DMS79 (cell line): ENCODE measurements at regions not wholly inside any gene's neighbourhood (a gene's known extent, or its start where the extent isn't known, plus 50 kb on each side); places are given as distances from the start of the nearest gene placed in this dataset.
A peak's percentile ranks its signal among the peaks of the same experiment; 100 is the strongest.
"Not testable (repeated sequence)": the region's sequence is repeated elsewhere in the genome, so short reads cannot be mapped to it uniquely, and the experiment has no call there.

Source experiments
- DNase-seq: peaks from one replicate; lab custom pipeline; 2025; lab: John Stamatoyannopoulos, UW

DNA sequence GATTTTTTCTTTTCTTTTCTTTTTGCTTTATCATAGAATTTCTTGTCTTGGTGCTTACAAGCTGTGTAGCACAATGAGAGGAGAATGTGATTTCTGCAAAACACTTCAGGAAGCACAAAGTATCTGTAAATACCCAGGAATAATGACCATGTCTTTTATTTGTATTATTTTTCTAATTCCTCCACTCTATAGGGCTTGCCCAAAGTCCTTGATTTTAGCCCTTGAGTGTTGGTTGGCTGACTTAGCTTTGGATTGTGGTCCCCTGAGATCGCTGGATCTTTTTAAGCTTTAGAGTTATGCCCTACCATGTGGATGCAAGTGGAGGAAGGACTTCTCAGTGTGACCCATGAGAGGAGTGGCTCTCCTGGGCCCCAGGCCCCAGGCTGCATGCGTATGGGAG is 52.2 kb downstream of the HOXC4 start:
- DNase-seq: not testable (repeated sequence)

DNA sequence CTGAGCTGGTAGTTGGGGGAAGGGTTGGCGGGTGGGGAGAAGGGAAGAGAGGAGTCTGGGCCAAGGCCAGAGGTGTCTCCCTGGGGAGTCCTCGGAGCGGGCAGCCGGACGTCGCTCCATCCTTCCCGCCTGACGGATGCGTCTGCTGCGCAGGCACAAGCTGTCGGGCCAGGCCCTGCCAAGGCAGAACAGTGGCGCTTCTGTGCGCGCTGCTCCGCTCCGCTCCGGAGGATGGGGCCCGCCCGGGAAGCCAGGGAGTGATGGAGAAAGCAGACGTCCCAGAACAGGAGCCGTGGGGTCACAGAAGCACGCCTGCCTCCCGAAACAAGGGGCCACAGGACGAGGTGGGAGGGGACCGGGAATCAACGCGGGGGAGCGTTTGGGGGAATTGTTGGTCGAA is 52.6 kb downstream of the HOXC4 start:
- not testable (repeated sequence) for DNase-seq

GRCh38 chr12:54106803-54107579 is 53.4 kb downstream of the HOXC4 start:
- not testable (repeated sequence) for DNase-seq

DNA sequence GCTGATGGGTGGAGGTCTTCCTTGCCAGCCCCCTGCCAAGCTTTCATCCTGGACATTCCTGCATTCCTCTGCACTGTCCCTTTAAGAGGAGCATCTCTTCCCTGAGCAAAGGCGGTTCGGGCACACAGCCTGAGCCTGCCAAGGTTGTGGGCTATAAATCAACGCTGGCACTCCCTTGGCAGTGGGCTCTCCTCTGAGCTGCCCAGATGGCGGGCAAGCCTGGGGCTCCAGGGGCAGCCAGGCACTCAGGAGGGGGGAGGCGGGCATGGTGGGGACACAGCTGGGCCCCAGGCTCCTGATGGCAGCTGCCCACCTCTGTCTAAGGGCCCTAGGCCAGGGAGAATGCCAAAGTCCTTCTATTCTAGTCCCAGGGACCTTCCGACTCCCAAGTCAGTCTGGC is 58.7 kb downstream of the HOXC4 start:
- not testable (repeated sequence) for DNase-seq

DNA sequence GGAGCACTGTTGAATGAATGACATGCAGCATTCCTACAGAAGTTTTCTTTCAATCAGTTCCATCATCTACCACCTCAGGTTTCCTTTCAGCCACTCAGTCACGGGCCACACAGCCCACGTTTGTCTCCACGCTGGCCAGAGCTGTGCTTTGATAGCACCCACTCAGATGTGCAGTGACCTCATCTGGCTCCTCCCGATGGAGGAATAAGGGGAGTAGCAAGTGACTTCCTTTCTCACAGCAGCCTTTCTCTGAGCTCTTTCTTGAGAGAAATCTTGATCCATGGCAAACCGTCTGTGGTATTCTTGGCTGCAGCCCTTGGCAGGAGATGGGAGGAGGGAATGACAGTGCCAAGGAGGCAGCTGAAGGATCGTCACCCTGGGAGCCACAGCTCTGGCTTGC is 62.4 kb downstream of the HOXC4 start:
- peak; percentile 20 for DNase-seq

- not testable (repeated sequence) for DNase-seq
Observed at GRCh38 chr12:54117392-54117791, 63.8 kb downstream of the HOXC4 start.

- DNase-seq: not testable (repeated sequence)
Observed at GRCh38 chr12:54119082-54119481, 65.4 kb downstream of the HOXC4 start.

DNA sequence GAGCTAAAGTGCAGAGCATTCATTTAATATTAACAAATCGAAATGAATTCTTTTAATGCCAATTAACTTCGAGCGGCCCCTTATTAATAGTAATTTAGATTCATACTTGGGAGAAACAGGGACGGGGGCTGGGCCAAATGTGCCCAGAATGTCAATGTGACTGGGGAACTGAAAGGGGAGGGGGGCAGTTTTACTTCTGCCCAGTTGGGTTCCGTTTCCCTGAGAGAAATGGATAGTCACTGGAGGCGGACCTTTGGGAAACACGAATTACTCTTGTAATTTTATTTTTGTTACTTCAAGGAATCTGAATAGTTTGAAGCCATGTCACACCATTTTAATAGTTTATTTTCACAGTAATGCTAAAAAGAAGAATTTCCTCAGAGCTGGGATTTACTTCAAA is 64.8 kb downstream of the SMUG1 start:
- not testable (repeated sequence) for DNase-seq

- not testable (repeated sequence) for DNase-seq
Observed at GRCh38 chr12:54125708-54126028, 63.1 kb downstream of the SMUG1 start.

DNA sequence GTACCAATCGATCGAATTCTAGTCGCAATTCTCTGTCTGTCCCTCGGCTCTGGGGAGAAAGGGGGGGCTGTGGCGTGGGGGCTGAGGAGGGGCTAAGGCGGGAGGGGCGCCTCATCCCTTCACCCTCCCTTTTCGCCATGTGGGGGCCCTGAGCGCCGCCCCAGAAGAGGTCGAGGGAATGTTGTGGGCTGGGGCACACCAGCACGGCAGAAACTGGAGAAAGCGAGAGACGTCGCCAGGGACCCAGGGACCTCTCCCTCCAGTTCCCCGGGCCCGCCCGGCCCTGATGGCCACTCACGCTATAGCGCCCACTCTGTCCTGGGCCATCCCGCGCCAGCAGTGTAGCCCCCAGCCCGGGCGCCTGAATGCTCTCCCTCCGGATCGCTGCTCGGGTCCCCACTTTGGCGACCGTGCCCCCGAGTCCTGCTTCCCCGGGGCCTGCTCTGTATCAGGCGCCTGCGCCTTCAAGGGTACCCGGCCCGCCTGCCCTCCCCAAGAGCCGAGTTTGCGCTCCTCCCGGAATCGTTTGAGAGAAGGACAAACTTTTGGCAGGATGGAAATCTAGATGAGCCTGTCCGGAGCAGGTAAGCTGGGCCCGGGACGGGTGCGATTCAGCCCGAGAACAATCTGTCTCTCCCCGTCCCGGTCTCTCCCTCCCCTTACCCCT is 62.6 kb downstream of the SMUG1 start:
- DNase-seq: no peak

DNA sequence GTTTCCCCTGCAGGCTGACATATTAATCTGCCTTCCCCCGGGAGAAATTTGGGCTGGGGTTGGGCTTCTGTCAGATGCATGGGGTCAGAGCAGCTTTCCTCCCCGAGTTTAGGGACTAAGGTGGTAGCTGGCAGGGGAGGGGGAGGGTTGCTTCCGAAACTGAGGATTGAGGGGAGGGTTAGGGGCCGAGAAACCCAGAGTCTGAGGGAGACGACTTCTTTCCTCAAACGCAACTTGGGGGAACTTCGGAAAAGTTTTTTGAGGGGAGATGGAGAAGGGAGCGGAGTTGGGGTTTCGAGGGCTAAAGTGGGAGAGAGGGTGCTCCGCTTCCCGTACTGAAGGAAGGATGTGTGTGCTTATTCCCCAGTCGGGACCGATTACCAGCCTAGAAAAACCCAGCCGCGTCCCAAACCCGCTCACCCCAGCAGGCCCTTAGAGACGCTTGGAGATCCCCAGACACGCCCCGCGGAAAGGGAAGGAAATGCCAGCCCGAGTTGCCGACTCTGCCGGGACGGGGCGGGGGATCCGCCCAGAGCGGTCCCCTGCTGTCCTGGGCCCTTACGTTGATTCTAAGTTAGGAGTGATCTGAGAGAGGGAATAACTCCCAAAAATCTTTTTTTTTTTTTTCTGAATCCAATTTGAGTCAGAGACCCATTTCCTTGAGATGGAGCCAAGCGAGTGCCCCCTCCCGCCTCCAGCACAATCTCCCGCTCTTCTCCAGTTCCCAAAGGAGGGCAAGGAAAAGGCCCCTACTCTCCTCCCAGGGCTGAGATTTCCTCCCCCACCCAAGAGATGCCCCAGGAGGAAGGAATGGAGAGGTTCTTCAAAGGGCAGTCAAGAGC is 61.9 kb downstream of the SMUG1 start:
- no peak for DNase-seq

- DNase-seq: no peak
Observed at GRCh38 chr12:54127538-54128259, 61.1 kb downstream of the SMUG1 start.

GRCh38 chr12:54128416-54128815 is 60.4 kb downstream of the SMUG1 start:
- no peak for DNase-seq

GRCh38 chr12:54129028-54129903 is 59.5 kb downstream of the SMUG1 start:
- DNase-seq: no peak
